HepG2 (cell line): ENCODE measurements at regions not wholly inside any gene's neighbourhood (a gene's known extent, or its start where the extent isn't known, plus 50 kb on each side); places are given as distances from the start of the nearest gene placed in this dataset.

Source experiments
- ATAC-seq: fragments of 200-7000 bp; cut with Tn5 transposase; 3 replicates; pipeline ENCODE4 v1.9.1; 2020; ENCODE audit warnings: mild to moderate bottlenecking, moderate library complexity
- BruUV-seq: library from RNA; stranded (reverse); fragments of 400-500 nt; replicated peaks from 2 replicates; lab custom pipeline; 2021; lab: Mats Ljungman, UMichigan
- CTCF ChIA-PET: fragments of 300-600 bp; formaldehyde crosslinking; extraction: SDS; loops from one replicate; lab custom pipeline; 2021; ENCODE audit warnings: low total read pairs, inconsistent platforms, low intra/inter-chr PET ratio; lab: Yijun Ruan, JAX
- POLR2A ChIA-PET: fragments of 350-600 bp; sonication (Branson Sonifier 250); formaldehyde crosslinking; loops from one replicate; lab custom pipeline; 2020; ENCODE audit warnings: antibody characterized with exemption, inconsistent platforms; lab: Yijun Ruan, JAX
- DNase-seq: peaks from one replicate; pipeline ENCODE4 v3.0.0-alpha.2; 2015; ENCODE audit warnings: low spot score
- FAIRE-seq: peaks from 3 replicates; lab custom pipeline; 2011; peaks lifted over from hg19 to GRCh38; lab: Jason Lieb, UNC
- H2AFZ ChIP-seq: one replicate; pipeline ENCODE4 v1.6.1; 2011; ENCODE audit warnings: low read length, inconsistent platforms
- H3K27ac ChIP-seq: fragments of 300-600 bp; 3 replicates; pipeline ENCODE4 v1.8.0; 2011; ENCODE audit warnings: mixed run types, mild to moderate bottlenecking, mixed read lengths, low read length, inconsistent platforms; ENCODE audit not compliant: insufficient read depth; ENCODE audit errors: extremely low read length
- H3K27me3 ChIP-seq, 2 experiments: fragments of 200-600 bp in 1 of 2; 2 replicates in 1 of 2; 3 replicates in 1 of 2; pipeline versions ENCODE4 v1.6.0 to v1.8.0; 2011; ENCODE audit warnings: low read length in 2 of 2, mild to moderate bottlenecking in 2 of 2, moderate library complexity in 2 of 2, inconsistent platforms in 1 of 2; ENCODE audit not compliant: insufficient read depth in 2 of 2, control insufficient read depth in 1 of 2
- H3K36me3 ChIP-seq, 2 experiments: fragments of 200-600 bp in 1 of 2; replicated peaks in 1 of 2; 2 replicates in 1 of 2; 3 replicates in 1 of 2; pipeline versions ENCODE4 v1.5.1 to v1.8.0; 2011; ENCODE audit warnings: low read length in 2 of 2, inconsistent platforms in 1 of 2; ENCODE audit not compliant: insufficient read depth in 2 of 2, control insufficient read depth in 1 of 2
- H3K4me1 ChIP-seq: 2 replicates; pipeline ENCODE4 v1.5.1; 2012; ENCODE audit warnings: low read length, inconsistent platforms; ENCODE audit not compliant: insufficient read depth
- H3K4me2 ChIP-seq: 2 replicates; pipeline ENCODE4 v1.6.0; 2011; ENCODE audit warnings: low read depth, low read length, inconsistent platforms
- H3K4me3 ChIP-seq, 3 experiments: fragments of 200-600 bp in 1 of 3; sonication (generic), shearing (Covaris generic) in 1 of 3; replicated peaks in 1 of 3; 2 replicates each; pipeline ENCODE4 v1.5.1; 2011 to 2016; ENCODE audit warnings: low read length in 3 of 3, inconsistent platforms in 2 of 3, low read depth in 2 of 3, mild to moderate bottlenecking in 2 of 3, control low read depth in 1 of 3, mixed read lengths in 1 of 3; ENCODE audit not compliant: insufficient read depth in 1 of 3
- H3K79me2 ChIP-seq: one replicate; pipeline ENCODE4 v1.6.1; 2011; ENCODE audit warnings: low read length, inconsistent platforms; ENCODE audit not compliant: insufficient read depth
- H3K9ac ChIP-seq: 2 replicates; pipeline ENCODE4 v1.6.0; 2011; ENCODE audit warnings: mild to moderate bottlenecking, low read depth, low read length, inconsistent platforms; ENCODE audit not compliant: insufficient read depth
- H3K9me3 ChIP-seq: 2 replicates; pipeline ENCODE4 v1.5.1; 2012; ENCODE audit warnings: mild to moderate bottlenecking, low read length
- H4K20me1 ChIP-seq: 2 replicates; pipeline ENCODE4 v1.6.0; 2011; ENCODE audit warnings: inconsistent platforms, mild to moderate bottlenecking, low read length, moderate library complexity; ENCODE audit not compliant: insufficient read depth
- ARID2 ChIP-seq: sonication (generic); formaldehyde crosslinking; IDR thresholded peaks from 2 replicates; pipeline ENCODE4 v1.8.1; 2022; ENCODE audit warnings: mild to moderate bottlenecking, missing genetic modification reagents, borderline replicate concordance
- BORCS8-MEF2B ChIP-seq: sonication (generic); formaldehyde crosslinking; IDR thresholded peaks from 2 replicates; pipeline ENCODE4 v1.8.0; 2022; ENCODE audit warnings: mild to moderate bottlenecking, missing genetic modification reagents
- FOXJ3 ChIP-seq: sonication (generic); formaldehyde crosslinking; IDR thresholded peaks from 2 replicates; pipeline ENCODE4 v1.4.0; 2020; ENCODE audit warnings: missing genetic modification reagents, mild to moderate bottlenecking, borderline replicate concordance
- ISL2 ChIP-seq: sonication (generic); formaldehyde crosslinking; IDR thresholded peaks from 2 replicates; pipeline ENCODE4 v1.5.0; 2020; ENCODE audit warnings: missing genetic modification reagents
- PHF21A ChIP-seq: sonication (generic); formaldehyde crosslinking; IDR thresholded peaks from 2 replicates; pipeline ENCODE4 v1.5.0; 2020; ENCODE audit warnings: mild to moderate bottlenecking, missing genetic modification reagents
- RCOR2 ChIP-seq: IDR thresholded peaks from 2 replicates; pipeline ENCODE4 v1.6.1; 2016; ENCODE audit warnings: missing biosample characterization, missing genetic modification reagents
- STAG1 ChIP-seq: sonication (generic); formaldehyde crosslinking; IDR thresholded peaks from 2 replicates; pipeline ENCODE4 v1.4.0; 2020; ENCODE audit warnings: missing genetic modification reagents
- THAP11 ChIP-seq: IDR thresholded peaks from 2 replicates; pipeline ENCODE4 v1.6.1; 2016; ENCODE audit warnings: missing biosample characterization, missing genetic modification reagents
- ZNF296 ChIP-seq: sonication (generic); formaldehyde crosslinking; conservative IDR thresholded peaks from 2 replicates; pipeline ENCODE4 v1.5.0; 2020; ENCODE audit warnings: mild to moderate bottlenecking, missing genetic modification reagents
- ZNF326 ChIP-seq: sonication (generic); formaldehyde crosslinking; IDR thresholded peaks from 2 replicates; pipeline ENCODE4 v1.4.0; 2020; ENCODE audit warnings: missing genetic modification reagents, borderline replicate concordance
- WGBS: methylation state at CpG from one replicate; pipeline ENCODE4 v1.1.6; 2017; ENCODE audit warnings: low lambda C conversion rate; 5-methylcytosine and 5-hydroxymethylcytosine counted together
- in situ Hi-C: cut with HindIII; loops from 2 replicates; pipeline ENCODE4 v1.10.0; 2017; ENCODE audit warnings: low pct_unique_long_range_greater_than_20kb; ENCODE audit not compliant: extremely low pct_ligation_motif_present
- intact Hi-C: fragments of 100-400 bp; cut with micrococcal nuclease; formaldehyde crosslinking; loops from one replicate; pipeline ENCODE4 v1.10.0; 2022; ENCODE audit not compliant: unreplicated experiment
- TF ChIP-seq, protein P1 (sequence below): sonication (generic); formaldehyde crosslinking; IDR thresholded peaks from 2 replicates; pipeline ENCODE4 v1.4.0; 2020; ENCODE audit warnings: mild to moderate bottlenecking, missing genetic modification reagents, borderline replicate concordance
- TF ChIP-seq, protein P2 (sequence below): IDR thresholded peaks from 2 replicates; pipeline ENCODE4 v1.6.1; 2016; ENCODE audit warnings: low read depth, borderline replicate concordance
- TF ChIP-seq, protein P3 (sequence below): sonication (generic); IDR thresholded peaks from 2 replicates; pipeline ENCODE4 v1.6.1; 2016; ENCODE audit warnings: low read depth, borderline replicate concordance
- TF ChIP-seq, protein P4 (sequence below): sonication (generic); formaldehyde crosslinking; IDR thresholded peaks from 2 replicates; pipeline ENCODE4 v1.5.1; 2020; ENCODE audit warnings: mild to moderate bottlenecking, missing genetic modification reagents, moderate library complexity

DNA sequence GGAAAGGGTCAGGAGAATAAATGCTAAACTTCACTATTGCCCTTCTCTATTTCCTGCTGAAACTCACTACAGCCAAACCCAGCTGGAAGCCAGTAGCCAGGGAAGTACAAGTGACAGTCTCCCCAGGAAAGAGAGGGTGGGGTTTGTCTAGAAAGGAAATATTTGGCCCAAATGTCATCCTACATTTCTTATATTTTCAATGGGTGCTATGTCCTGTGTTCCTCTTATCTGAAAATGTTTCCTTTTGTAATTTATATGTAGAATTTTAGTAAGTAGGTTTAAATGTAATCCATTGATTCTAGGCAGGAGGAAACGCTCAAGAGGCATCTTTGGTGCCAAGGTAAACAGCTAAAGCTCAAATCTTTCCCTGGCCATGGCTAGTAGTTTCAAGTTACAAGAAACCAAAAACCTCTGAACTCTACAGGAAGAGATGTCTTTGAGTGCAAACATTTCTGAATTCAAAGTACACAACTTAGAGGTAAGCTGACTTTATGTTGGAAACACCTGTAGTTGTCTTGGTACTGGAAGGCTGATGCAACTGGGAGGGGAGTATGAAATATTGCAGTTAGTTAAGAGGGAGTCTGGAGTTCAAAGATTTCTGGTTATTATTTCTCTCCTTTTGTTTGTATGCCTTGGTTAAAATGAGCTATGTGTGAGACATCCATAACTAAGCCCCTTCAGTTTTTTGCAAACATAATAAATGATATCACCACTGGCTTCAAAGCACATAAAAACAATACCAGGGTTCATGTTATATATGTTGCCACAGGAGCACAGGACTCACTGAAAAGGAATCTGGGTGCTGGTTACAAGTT lies 356.1 kb upstream of the ZC3H15 start:
- CTCF ChIA-PET: no interaction called here
- no peaks in the 10 kb centered on the region for H3K79me2 ChIP-seq
- ATAC-seq (peak; percentile 88), FAIRE-seq (peak; percentile 60), DNase-seq (peak; percentile 75)
- no peaks in the 10 kb centered on the region for H3K36me3 ChIP-seq
- H3K9ac ChIP-seq: 0 out of 2 replicates have a peak overlapping the region, but pooled peaks have one; percentile 4
- in situ Hi-C loops: no loop called here
- H3K27me3 ChIP-seq: no peaks in the 10 kb centered on the region
- BruUV-seq: no TSS peak
- POLR2A ChIA-PET: no interaction called here
- intact Hi-C loops: no loop called here
- H3K4me2 ChIP-seq: peak overlapping the region; percentile 48
- no peaks in the 10 kb centered on the region for H4K20me1 ChIP-seq
- H3K27ac ChIP-seq: peak overlapping the region; percentile 57
- 3% methylated on average over 1 of the region's 1 CpG for WGBS
- no peaks in the 10 kb centered on the region for H3K9me3 ChIP-seq
- H3K4me1 ChIP-seq: peaks cover 38% of the 10 kb centered on the region
- H2AFZ ChIP-seq: no peak overlapping the region
- no peak overlapping the region; a peak in 1 of 6 replicates for H3K4me3 ChIP-seq
- TF ChIP-seq ZNF296 (no peak), ARID2 (CRISPR knock-in tag) (0 out of 2 replicates have a peak, but pooled peaks have one; percentile 36), ZNF326 (CRISPR knock-in tag) (no peak), STAG1 (peak; percentile 9; the same call in 1 of the 2 replicates), BORCS8-MEF2B (CRISPR knock-in tag) (no peak), ISL2 (peak; percentile 85), PHF21A (CRISPR knock-in tag) (no peak; the same call in 1 of the 2 replicates), THAP11 (CRISPR knock-in tag) (peak; percentile 57), FOXJ3 (CRISPR knock-in tag) (peak; percentile 98), RCOR2 (CRISPR knock-in tag) (peak; percentile 76)
- TF ChIP-seq, protein P1, sequence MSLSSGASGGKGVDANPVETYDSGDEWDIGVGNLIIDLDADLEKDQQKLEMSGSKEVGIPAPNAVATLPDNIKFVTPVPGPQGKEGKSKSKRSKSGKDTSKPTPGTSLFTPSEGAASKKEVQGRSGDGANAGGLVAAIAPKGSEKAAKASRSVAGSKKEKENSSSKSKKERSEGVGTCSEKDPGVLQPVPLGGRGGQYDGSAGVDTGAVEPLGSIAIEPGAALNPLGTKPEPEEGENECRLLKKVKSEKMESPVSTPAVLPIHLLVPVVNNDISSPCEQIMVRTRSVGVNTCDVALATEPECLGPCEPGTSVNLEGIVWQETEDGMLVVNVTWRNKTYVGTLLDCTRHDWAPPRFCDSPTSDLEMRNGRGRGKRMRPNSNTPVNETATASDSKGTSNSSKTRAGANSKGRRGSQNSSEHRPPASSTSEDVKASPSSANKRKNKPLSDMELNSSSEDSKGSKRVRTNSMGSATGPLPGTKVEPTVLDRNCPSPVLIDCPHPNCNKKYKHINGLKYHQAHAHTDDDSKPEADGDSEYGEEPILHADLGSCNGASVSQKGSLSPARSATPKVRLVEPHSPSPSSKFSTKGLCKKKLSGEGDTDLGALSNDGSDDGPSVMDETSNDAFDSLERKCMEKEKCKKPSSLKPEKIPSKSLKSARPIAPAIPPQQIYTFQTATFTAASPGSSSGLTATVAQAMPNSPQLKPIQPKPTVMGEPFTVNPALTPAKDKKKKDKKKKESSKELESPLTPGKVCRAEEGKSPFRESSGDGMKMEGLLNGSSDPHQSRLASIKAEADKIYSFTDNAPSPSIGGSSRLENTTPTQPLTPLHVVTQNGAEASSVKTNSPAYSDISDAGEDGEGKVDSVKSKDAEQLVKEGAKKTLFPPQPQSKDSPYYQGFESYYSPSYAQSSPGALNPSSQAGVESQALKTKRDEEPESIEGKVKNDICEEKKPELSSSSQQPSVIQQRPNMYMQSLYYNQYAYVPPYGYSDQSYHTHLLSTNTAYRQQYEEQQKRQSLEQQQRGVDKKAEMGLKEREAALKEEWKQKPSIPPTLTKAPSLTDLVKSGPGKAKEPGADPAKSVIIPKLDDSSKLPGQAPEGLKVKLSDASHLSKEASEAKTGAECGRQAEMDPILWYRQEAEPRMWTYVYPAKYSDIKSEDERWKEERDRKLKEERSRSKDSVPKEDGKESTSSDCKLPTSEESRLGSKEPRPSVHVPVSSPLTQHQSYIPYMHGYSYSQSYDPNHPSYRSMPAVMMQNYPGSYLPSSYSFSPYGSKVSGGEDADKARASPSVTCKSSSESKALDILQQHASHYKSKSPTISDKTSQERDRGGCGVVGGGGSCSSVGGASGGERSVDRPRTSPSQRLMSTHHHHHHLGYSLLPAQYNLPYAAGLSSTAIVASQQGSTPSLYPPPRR: peak; percentile 76; the same call in 1 of the 2 replicates
- TF ChIP-seq, protein P2, sequence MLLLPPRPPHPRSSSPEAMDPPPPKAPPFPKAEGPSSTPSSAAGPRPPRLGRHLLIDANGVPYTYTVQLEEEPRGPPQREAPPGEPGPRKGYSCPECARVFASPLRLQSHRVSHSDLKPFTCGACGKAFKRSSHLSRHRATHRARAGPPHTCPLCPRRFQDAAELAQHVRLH (CRISPR knock-in tag): no peak
- TF ChIP-seq, protein P3, sequence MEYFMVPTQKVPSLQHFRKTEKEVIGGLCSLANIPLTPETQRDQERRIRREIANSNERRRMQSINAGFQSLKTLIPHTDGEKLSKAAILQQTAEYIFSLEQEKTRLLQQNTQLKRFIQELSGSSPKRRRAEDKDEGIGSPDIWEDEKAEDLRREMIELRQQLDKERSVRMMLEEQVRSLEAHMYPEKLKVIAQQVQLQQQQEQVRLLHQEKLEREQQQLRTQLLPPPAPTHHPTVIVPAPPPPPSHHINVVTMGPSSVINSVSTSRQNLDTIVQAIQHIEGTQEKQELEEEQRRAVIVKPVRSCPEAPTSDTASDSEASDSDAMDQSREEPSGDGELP: peak; percentile 15; the same call in 1 of the 2 replicates
- TF ChIP-seq, protein P4, sequence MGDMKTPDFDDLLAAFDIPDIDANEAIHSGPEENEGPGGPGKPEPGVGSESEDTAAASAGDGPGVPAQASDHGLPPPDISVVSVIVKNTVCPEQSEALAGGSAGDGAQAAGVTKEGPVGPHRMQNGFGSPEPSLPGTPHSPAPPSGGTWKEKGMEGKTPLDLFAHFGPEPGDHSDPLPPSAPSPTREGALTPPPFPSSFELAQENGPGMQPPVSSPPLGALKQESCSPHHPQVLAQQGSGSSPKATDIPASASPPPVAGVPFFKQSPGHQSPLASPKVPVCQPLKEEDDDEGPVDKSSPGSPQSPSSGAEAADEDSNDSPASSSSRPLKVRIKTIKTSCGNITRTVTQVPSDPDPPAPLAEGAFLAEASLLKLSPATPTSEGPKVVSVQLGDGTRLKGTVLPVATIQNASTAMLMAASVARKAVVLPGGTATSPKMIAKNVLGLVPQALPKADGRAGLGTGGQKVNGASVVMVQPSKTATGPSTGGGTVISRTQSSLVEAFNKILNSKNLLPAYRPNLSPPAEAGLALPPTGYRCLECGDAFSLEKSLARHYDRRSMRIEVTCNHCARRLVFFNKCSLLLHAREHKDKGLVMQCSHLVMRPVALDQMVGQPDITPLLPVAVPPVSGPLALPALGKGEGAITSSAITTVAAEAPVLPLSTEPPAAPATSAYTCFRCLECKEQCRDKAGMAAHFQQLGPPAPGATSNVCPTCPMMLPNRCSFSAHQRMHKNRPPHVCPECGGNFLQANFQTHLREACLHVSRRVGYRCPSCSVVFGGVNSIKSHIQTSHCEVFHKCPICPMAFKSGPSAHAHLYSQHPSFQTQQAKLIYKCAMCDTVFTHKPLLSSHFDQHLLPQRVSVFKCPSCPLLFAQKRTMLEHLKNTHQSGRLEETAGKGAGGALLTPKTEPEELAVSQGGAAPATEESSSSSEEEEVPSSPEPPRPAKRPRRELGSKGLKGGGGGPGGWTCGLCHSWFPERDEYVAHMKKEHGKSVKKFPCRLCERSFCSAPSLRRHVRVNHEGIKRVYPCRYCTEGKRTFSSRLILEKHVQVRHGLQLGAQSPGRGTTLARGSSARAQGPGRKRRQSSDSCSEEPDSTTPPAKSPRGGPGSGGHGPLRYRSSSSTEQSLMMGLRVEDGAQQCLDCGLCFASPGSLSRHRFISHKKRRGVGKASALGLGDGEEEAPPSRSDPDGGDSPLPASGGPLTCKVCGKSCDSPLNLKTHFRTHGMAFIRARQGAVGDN: no peak
